CD14-positive monocyte (primary cell): ENCODE measurements at regions not wholly inside any gene's neighbourhood (a gene's known extent, or its start where the extent isn't known, plus 50 kb on each side); places are given as distances from the start of the nearest gene placed in this dataset.

ENCODE experiments used
- DNase-seq, 3 donors: peaks; one replicate each; pipeline ENCODE4 v3.0.0-alpha.2; 2011 to 2022
- H2AFZ ChIP-seq: 2 replicates; pipeline ENCODE4 v1.6.0; 2012; ENCODE audit warnings: mild to moderate bottlenecking, low read depth, low read length, inconsistent platforms; ENCODE audit not compliant: insufficient read depth, poor library complexity, severe bottlenecking
- H3K27ac ChIP-seq, 2 donors: 1 replicate in 1 of 2; 2 replicates in 1 of 2; pipeline ENCODE4 v1.5.1; 2012 to 2013; ENCODE audit warnings: low read length in 2 of 2, control low read depth in 1 of 2, inconsistent platforms in 1 of 2, low read depth in 1 of 2, mild to moderate bottlenecking in 1 of 2
- H3K27me3 ChIP-seq, 2 donors: one replicate each; pipeline versions ENCODE4 v1.6.0 to v1.6.1; 2011 to 2013; ENCODE audit warnings: low read length in 2 of 2; ENCODE audit not compliant: control insufficient read depth in 2 of 2, insufficient read depth in 2 of 2
- H3K36me3 ChIP-seq, 2 donors: replicated peaks in 1 of 2; 1 replicate in 1 of 2; 2 replicates in 1 of 2; pipeline versions ENCODE4 v1.5.1 to v1.6.1; 2012 to 2013; ENCODE audit warnings: low read length in 2 of 2, control low read depth in 1 of 2, inconsistent platforms in 1 of 2, mild to moderate bottlenecking in 1 of 2; ENCODE audit not compliant: insufficient read depth in 2 of 2, control insufficient read depth in 1 of 2
- H3K4me1 ChIP-seq, 2 donors: 1 replicate in 1 of 2; 2 replicates in 1 of 2; pipeline versions ENCODE4 v1.5.1 to v1.6.1; 2012 to 2013; ENCODE audit warnings: low read length in 2 of 2, control low read depth in 1 of 2, inconsistent platforms in 1 of 2, mild to moderate bottlenecking in 1 of 2, moderate library complexity in 1 of 2; ENCODE audit not compliant: insufficient read depth in 2 of 2, control insufficient read depth in 1 of 2
- H3K4me2 ChIP-seq: replicated peaks from 2 replicates; pipeline ENCODE3; 2012; ENCODE audit warnings: low read length, moderate library complexity, mild to moderate bottlenecking; ENCODE audit not compliant: poor library complexity, severe bottlenecking; ENCODE audit errors: extremely low read depth
- H3K4me3 ChIP-seq, 3 experiments: fragments of 200-600 bp in 1 of 3; sonication (generic) in 1 of 3; replicated peaks in 1 of 3; 1 replicate in 2 of 3; 2 replicates in 1 of 3; pipeline ENCODE4 v1.5.1; 2011 to 2013; ENCODE audit warnings: low read length in 3 of 3, mild to moderate bottlenecking in 3 of 3, control low read depth in 2 of 3, low read depth in 2 of 3, inconsistent platforms in 1 of 3, moderate library complexity in 1 of 3
- H3K79me2 ChIP-seq: 2 replicates; pipeline ENCODE4 v1.6.0; 2012; ENCODE audit warnings: mild to moderate bottlenecking, control low read depth, inconsistent platforms, low read length, moderate library complexity; ENCODE audit not compliant: insufficient read depth
- H3K9ac ChIP-seq: 2 replicates; pipeline ENCODE4 v1.6.0; 2017; ENCODE audit warnings: low read length, mild to moderate bottlenecking; ENCODE audit not compliant: insufficient read depth, poor library complexity, severe bottlenecking
- H3K9me3 ChIP-seq, 2 donors: replicated peaks in 1 of 2; 1 replicate in 1 of 2; 2 replicates in 1 of 2; pipeline versions ENCODE4 v1.5.1 to v1.6.1; 2012 to 2013; ENCODE audit warnings: low read length in 2 of 2, control low read depth in 1 of 2; ENCODE audit not compliant: control insufficient read depth in 1 of 2, insufficient read depth in 1 of 2
- H4K20me1 ChIP-seq: 2 replicates; pipeline ENCODE4 v1.6.0; 2012; ENCODE audit warnings: mild to moderate bottlenecking, low read length, control low read depth, moderate library complexity; ENCODE audit not compliant: insufficient read depth
- H3K27ac Mint-ChIP-seq, 7 donors: one replicate each; pipeline ENCODE4 v1.8.0; 2020; ENCODE audit warnings: mild to moderate bottlenecking in 7 of 7, mixed read lengths in 7 of 7, moderate library complexity in 6 of 7, inconsistent platforms in 2 of 7
- H3K27me3 Mint-ChIP-seq, 3 donors: one replicate each; pipeline ENCODE4 v1.8.0; 2021 to 2022; ENCODE audit warnings: low read depth in 3 of 3, mild to moderate bottlenecking in 3 of 3, mixed read lengths in 3 of 3, moderate library complexity in 3 of 3, inconsistent platforms in 1 of 3
- H3K36me3 Mint-ChIP-seq, 2 donors: one replicate each; pipeline ENCODE4 v1.8.0; 2020; ENCODE audit warnings: mixed read lengths in 2 of 2, inconsistent platforms in 1 of 2, mild to moderate bottlenecking in 1 of 2
- H3K4me1 Mint-ChIP-seq: one replicate; pipeline ENCODE4 v1.8.0; 2020; ENCODE audit warnings: mild to moderate bottlenecking, mixed read lengths
- H3K4me3 Mint-ChIP-seq, 2 donors: one replicate each; pipeline ENCODE4 v1.8.0; 2020; ENCODE audit warnings: mild to moderate bottlenecking in 2 of 2, mixed read lengths in 2 of 2, moderate library complexity in 1 of 2
- H3K9me3 Mint-ChIP-seq, 7 donors: one replicate each; pipeline ENCODE4 v1.8.0; 2020 to 2022; ENCODE audit warnings: mixed read lengths in 7 of 7, mild to moderate bottlenecking in 6 of 7, moderate library complexity in 6 of 7, inconsistent platforms in 2 of 7
- WGBS: methylation state at CpG from one replicate; pipeline ENCODE4 v1.1.5; 2013; ENCODE audit warnings: missing lambda C conversion rate; ENCODE audit not compliant: insufficient coverage; 5-methylcytosine and 5-hydroxymethylcytosine counted together
- intact Hi-C, 2 donors: fragments of 100-400 bp; cut with micrococcal nuclease; formaldehyde crosslinking; loops; one replicate each; pipeline versions ENCODE4 v1.15.0 to v1.15.1; 2023
- TF ChIP-seq, protein P1 (sequence below): fragments of 200-600 bp; IDR thresholded peaks from one replicate; pipeline ENCODE4 v1.8.0; 2022; ENCODE audit warnings: antibody characterized with exemption, mild to moderate bottlenecking

DNA sequence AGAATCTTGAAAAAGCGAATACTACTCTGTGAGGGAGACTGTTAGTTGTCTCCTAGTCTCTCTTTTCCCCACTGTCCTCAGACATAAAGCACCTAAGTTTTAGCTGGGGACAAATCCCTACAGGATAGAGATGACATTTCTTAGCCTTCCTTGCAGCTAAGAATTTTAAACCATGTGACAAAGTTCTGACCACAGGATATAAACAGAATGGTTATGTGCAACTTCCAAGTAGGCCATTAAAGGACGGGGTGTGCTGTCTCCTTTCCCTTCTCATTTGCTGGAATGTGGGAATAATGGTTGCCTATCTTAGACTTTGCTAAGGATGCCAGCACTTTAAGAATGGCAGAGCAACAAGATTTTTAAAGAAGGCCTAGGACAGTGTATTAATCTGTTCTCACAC lies 74.9 kb upstream of the PRPS1L1 start:
- H3K9ac ChIP-seq: no peak overlapping the region
- intact Hi-C loops: no loop called here
- H3K79me2 ChIP-seq: no peaks in the 10 kb centered on the region
- H3K4me1 Mint-ChIP-seq: no peaks in the 10 kb centered on the region
- H3K4me3 Mint-ChIP-seq: no peak overlapping the region
- H3K27ac Mint-ChIP-seq: no peak overlapping the region
- no peak for DNase-seq
- peaks cover 0 to 3% of the 10 kb centered on the region in 2 donors for H3K36me3 Mint-ChIP-seq
- no peak overlapping the region for H3K4me2 ChIP-seq
- peaks cover 0 to 9% (median 2%) of the 10 kb centered on the region in 7 donors for H3K9me3 Mint-ChIP-seq
- H3K27ac ChIP-seq: no peak overlapping the region
- no peaks in the 10 kb centered on the region for H3K27me3 ChIP-seq
- H2AFZ ChIP-seq: no peak overlapping the region
- no peaks in the 10 kb centered on the region for H3K27me3 Mint-ChIP-seq
- H4K20me1 ChIP-seq: no peaks in the 10 kb centered on the region
- no CpG with 5 or more reads among the region's 2 CpGs for WGBS
- H3K4me1 ChIP-seq: no peaks in the 10 kb centered on the region
- no peaks in the 10 kb centered on the region for H3K36me3 ChIP-seq
- H3K9me3 ChIP-seq: no peaks in the 10 kb centered on the region
- H3K4me3 ChIP-seq: no peak overlapping the region
- TF ChIP-seq, protein P1, sequence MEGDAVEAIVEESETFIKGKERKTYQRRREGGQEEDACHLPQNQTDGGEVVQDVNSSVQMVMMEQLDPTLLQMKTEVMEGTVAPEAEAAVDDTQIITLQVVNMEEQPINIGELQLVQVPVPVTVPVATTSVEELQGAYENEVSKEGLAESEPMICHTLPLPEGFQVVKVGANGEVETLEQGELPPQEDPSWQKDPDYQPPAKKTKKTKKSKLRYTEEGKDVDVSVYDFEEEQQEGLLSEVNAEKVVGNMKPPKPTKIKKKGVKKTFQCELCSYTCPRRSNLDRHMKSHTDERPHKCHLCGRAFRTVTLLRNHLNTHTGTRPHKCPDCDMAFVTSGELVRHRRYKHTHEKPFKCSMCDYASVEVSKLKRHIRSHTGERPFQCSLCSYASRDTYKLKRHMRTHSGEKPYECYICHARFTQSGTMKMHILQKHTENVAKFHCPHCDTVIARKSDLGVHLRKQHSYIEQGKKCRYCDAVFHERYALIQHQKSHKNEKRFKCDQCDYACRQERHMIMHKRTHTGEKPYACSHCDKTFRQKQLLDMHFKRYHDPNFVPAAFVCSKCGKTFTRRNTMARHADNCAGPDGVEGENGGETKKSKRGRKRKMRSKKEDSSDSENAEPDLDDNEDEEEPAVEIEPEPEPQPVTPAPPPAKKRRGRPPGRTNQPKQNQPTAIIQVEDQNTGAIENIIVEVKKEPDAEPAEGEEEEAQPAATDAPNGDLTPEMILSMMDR: no peak

DNA sequence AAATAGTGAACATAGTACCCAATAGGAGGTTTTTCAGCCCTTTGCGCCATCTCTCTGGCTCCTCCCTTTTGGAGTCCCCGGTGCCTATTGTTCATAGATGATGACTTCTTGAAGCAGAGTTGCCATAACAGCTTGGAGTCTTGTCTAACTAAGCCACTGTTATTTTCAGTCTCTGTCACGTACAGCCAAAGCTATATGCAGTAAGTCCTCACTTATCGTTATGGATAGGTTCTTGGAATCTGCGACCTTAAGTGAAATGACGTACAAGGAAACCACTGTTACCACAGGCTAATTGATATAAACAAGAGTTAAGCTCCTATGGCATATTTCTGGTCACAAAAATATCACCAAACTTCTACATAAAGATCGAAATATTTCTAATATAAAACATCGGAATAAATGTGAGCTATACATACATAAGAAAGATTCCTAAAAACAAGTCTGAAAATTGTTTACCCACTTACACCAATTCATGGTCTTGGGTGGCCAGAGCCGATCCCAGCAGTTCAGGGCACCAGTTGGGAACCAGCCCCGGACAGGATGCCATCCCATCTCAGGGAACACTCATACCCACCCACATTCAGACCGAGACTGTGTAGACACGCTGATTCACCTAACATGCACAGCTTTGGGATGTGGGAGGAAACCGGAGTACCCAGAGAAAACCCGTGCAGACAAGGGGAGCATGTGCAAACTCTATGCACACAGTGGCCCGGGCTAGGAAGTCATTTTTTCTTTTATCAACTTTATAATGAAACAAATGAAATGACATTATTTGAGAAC lies 76.0 kb upstream of the PRPS1L1 start:
- Histone ChIP-seq H3K27me3 (no peaks in the 10 kb centered on the region), H3K9ac (no peak overlapping the region), H3K36me3 (no peaks in the 10 kb centered on the region), H3K9me3 (no peaks in the 10 kb centered on the region), H2AFZ (no peak overlapping the region), H3K4me1 (no peaks in the 10 kb centered on the region), H3K79me2 (no peaks in the 10 kb centered on the region), H4K20me1 (no peaks in the 10 kb centered on the region), H3K4me2 (no peak overlapping the region), H3K27ac (no peak overlapping the region), H3K4me3 (no peak overlapping the region)
- H3K4me3 Mint-ChIP-seq: no peak overlapping the region
- no peaks in the 10 kb centered on the region for H3K27me3 Mint-ChIP-seq
- intact Hi-C loops: no loop called here
- TF ChIP-seq, protein P1: no peak
- H3K9me3 Mint-ChIP-seq: peaks cover 0 to 9% (median 2%) of the 10 kb centered on the region in 7 donors
- 100% methylated on average over 1 of the region's 15 CpGs for WGBS
- DNase-seq: no peak
- no peaks in the 10 kb centered on the region for H3K4me1 Mint-ChIP-seq
- peaks cover 0 to 3% of the 10 kb centered on the region in 2 donors for H3K36me3 Mint-ChIP-seq
- H3K27ac Mint-ChIP-seq: no peak overlapping the region
